Duodenal mucosa (tissue), 2 donors: ENCODE measurements at regions not wholly inside any gene's neighbourhood (a gene's known extent, or its start where the extent isn't known, plus 50 kb on each side); places are given as distances from the start of the nearest gene placed in this dataset.

ENCODE experiments used
- H3K27ac ChIP-seq: one replicate; pipeline ENCODE4 v1.7.0; 2013; ENCODE audit warnings: low read depth, low read length
- H3K27me3 ChIP-seq, 2 donors: one replicate each; pipeline ENCODE4 v1.7.0; 2013; ENCODE audit warnings: low read length in 2 of 2, control low read depth in 1 of 2; ENCODE audit not compliant: insufficient read depth in 2 of 2, control insufficient read depth in 1 of 2
- H3K36me3 ChIP-seq, 2 donors: one replicate each; pipeline ENCODE4 v1.7.0; 2013; ENCODE audit warnings: low read length in 2 of 2, control low read depth in 1 of 2; ENCODE audit not compliant: insufficient read depth in 2 of 2, control insufficient read depth in 1 of 2
- H3K4me1 ChIP-seq, 2 donors: one replicate each; pipeline ENCODE4 v1.7.0; 2013; ENCODE audit warnings: low read length in 2 of 2, control low read depth in 1 of 2; ENCODE audit not compliant: insufficient read depth in 2 of 2, control insufficient read depth in 1 of 2
- H3K4me3 ChIP-seq, 2 donors: one replicate each; pipeline ENCODE4 v1.7.0; 2013; ENCODE audit warnings: low read length in 2 of 2, low read depth in 1 of 2
- H3K9ac ChIP-seq, 2 donors: one replicate each; pipeline ENCODE4 v1.7.0; 2013; ENCODE audit warnings: low read length in 2 of 2, low read depth in 1 of 2
- H3K9me3 ChIP-seq, 2 donors: one replicate each; pipeline ENCODE4 v1.7.0; 2013; ENCODE audit warnings: low read length in 2 of 2, control low read depth in 1 of 2; ENCODE audit not compliant: control insufficient read depth in 1 of 2

DNA sequence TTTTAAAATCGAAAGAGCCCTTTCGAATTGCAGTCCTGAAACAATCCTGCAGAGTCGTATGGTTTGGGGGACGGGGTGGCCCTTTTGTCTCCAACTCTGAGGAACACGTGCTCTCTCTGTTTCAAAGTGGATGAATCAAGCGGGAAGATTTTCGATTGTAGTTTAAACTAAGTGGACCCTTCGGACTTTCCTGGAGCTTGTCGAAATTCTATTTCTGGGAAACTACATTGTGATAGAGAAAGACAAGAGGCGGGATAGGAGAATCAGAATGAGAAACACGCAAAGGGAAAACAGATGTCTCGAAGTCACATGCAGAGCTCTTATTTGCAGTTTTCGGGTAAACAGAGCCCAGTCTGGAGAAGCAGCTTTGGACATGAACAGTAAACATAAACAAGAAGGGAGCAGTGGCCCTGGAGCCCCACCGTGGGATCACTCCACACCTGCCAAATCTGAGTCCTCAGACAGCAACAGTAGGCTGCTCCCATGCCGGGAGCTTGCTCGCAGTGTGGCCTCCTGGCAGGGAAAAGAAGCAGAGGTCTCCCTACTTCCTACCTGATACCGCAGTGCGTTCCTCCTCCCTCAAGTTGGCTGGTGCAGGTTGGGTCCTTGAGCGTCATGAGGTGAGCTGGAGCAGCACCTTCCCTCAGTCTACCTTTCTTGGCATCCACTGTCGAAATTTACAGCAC is 202.4 kb downstream of the SLC4A3 start:
- no peak overlapping the region for H3K4me3 ChIP-seq
- H3K9ac ChIP-seq, result no peak overlapping the region

DNA sequence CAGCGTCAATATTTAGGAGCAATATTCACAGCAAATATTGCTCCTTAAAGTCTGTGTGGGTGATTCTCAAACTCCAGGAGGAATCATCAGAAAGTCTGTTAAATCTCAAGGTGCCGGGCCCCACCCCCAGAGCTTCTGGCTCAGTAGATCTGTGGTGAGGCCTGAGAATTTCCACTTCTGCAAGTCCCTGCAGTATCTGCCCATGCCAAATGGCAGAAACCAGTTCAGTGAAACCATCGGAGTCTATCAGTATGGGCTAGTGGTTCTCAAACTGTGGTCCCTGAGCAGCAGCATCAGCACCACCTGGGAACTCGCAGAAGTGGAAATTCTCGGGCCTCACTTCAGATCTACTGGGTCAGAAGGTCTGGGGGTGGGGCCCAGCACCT is 202.9 kb downstream of the SLC4A3 start:
- Histone ChIP-seq H3K27ac (no peak overlapping the region), H3K9me3 (no peaks in the 10 kb centered on the region), H3K9ac (no peak overlapping the region), H3K4me3 (no peak overlapping the region), H3K36me3 (no peaks in the 10 kb centered on the region), H3K27me3 (no peaks in the 10 kb centered on the region), H3K4me1 (no peaks in the 10 kb centered on the region)

More for the DNA sequence above, 202.4 kb downstream of the SLC4A3 start:
- Histone ChIP-seq H3K9me3 (no peaks in the 10 kb centered on the region), H3K4me1 (no peaks in the 10 kb centered on the region), H3K27ac (no peak overlapping the region), H3K27me3 (no peaks in the 10 kb centered on the region), H3K36me3 (no peaks in the 10 kb centered on the region)

GRCh38 chr2:219831957-219832356 is 204.5 kb downstream of the SLC4A3 start:
- H3K4me1 ChIP-seq, result no peaks in the 10 kb centered on the region
- no peaks in the 10 kb centered on the region for H3K27me3 ChIP-seq
- no peak overlapping the region for H3K27ac ChIP-seq
- H3K9ac ChIP-seq, result no peak overlapping the region
- no peak overlapping the region for H3K4me3 ChIP-seq
- no peaks in the 10 kb centered on the region for H3K36me3 ChIP-seq
- H3K9me3 ChIP-seq, result no peaks in the 10 kb centered on the region

DNA sequence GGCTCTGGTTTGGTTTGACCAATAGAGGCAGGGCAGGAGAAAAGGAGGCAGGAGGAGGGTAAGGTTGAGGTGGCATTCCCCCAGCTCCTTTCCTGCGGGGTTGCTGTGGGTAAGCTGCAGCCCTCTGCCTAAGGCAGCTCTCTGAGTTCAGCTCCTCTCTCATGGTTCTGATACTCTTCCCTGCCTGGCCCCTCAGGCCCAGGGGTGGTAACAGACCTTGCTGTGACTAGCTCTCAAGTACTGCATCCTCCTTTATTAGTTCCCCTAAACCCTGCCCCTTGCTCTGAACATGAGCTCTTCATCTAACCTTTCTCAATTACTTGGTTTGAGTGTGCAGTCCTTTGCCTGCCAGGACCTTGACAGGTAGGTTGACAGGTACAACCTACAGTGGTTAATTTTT is 205.5 kb downstream of the SLC4A3 start:
- H3K4me1 ChIP-seq, result no peaks in the 10 kb centered on the region
- H3K9me3 ChIP-seq, result no peaks in the 10 kb centered on the region
- H3K36me3 ChIP-seq, result no peaks in the 10 kb centered on the region
- H3K27ac ChIP-seq, result no peak overlapping the region
- no peaks in the 10 kb centered on the region for H3K27me3 ChIP-seq
- H3K4me3 ChIP-seq, result no peak overlapping the region
- H3K9ac ChIP-seq, result no peak overlapping the region

- Histone ChIP-seq H3K27me3 (no peaks in the 10 kb centered on the region), H3K27ac (no peak overlapping the region), H3K9me3 (no peaks in the 10 kb centered on the region), H3K4me1 (no peaks in the 10 kb centered on the region), H3K36me3 (no peaks in the 10 kb centered on the region), H3K9ac (no peak overlapping the region), H3K4me3 (no peak overlapping the region)
These were observed 208.1 kb downstream of the SLC4A3 start for GRCh38 chr2:219835493-219835892.

GRCh38 chr2:219836647-219837177 is 209.3 kb downstream of the SLC4A3 start:
- H3K9ac ChIP-seq, result no peak overlapping the region
- no peaks in the 10 kb centered on the region for H3K9me3 ChIP-seq
- no peak overlapping the region for H3K4me3 ChIP-seq
- no peaks in the 10 kb centered on the region for H3K36me3 ChIP-seq
- no peaks in the 10 kb centered on the region for H3K27me3 ChIP-seq
- H3K4me1 ChIP-seq, result no peaks in the 10 kb centered on the region
- H3K27ac ChIP-seq, result no peak overlapping the region

DNA sequence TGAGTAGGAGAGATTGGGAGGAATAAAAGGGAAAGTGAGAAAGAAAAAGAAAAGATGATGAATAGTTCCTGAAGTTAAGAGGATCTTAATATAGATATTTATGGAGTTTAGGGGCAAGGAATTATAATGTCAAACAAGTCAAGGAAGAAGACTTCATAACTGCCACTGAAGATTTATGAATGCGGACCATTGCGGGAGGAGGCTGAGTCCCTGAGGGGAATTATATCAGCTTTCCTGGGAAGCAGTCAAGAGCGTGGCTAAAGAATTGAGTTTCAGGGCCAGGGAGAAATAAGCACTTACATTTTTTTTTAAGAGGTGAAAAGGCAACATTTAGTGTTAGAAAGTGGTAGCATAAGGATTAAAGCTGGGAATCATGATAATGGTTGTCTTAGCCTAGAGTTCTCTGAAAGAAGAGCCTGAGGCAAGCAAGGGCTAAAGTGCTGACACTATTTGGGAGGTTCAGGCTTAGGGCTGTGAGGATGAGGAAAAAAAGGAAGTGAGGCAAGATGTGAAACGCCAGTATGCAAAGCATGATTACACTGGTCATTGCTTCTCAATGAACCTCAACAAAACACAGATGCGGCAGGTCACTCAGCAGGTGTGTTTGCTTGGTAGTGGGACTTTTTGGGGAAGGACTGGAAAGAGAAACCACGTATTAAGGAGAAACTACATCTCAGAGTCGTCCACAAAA is 217.1 kb downstream of the SLC4A3 start:
- no peak overlapping the region for H3K27ac ChIP-seq
- no peak overlapping the region for H3K4me3 ChIP-seq
- H3K27me3 ChIP-seq, result no peaks in the 10 kb centered on the region
- H3K36me3 ChIP-seq, result no peaks in the 10 kb centered on the region
- no peaks in the 10 kb centered on the region for H3K9me3 ChIP-seq
- H3K9ac ChIP-seq, result no peak overlapping the region
- no peaks in the 10 kb centered on the region for H3K4me1 ChIP-seq

GRCh38 chr2:219848882-219849281 is 221.5 kb downstream of the SLC4A3 start:
- no peak overlapping the region for H3K9ac ChIP-seq
- no peaks in the 10 kb centered on the region for H3K9me3 ChIP-seq
- H3K27ac ChIP-seq, result no peak overlapping the region
- no peak overlapping the region for H3K4me3 ChIP-seq
- H3K4me1 ChIP-seq, result no peaks in the 10 kb centered on the region
- peaks cover 0 to 3% of the 10 kb centered on the region in 2 donors for H3K27me3 ChIP-seq
- no peaks in the 10 kb centered on the region for H3K36me3 ChIP-seq

DNA sequence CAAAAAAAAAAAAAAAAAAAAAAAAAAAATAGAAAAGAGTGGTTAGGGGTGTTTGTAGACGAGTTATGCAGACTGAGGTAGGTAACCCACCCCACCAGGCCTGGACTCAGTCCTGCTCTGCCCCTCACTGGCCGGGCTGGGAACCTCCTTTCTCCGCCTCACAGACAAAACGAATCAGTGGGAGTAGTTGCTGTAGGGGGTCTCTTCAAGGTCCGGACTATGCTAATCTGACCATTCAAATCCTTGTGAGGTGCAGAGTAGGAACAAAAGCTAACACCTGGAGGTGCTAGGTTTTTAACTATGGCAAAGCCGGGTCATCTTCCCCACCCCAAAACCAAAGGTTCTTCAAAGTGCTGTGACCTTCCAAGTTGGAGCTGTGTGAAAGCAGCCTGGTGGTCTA is 223.7 kb downstream of the SLC4A3 start:
- Histone ChIP-seq H3K9me3 (no peaks in the 10 kb centered on the region), H3K36me3 (no peaks in the 10 kb centered on the region), H3K4me1 (no peaks in the 10 kb centered on the region), H3K27ac (no peak overlapping the region), H3K27me3 (peaks cover 0 to 4% of the 10 kb centered on the region in 2 donors), H3K4me3 (no peak overlapping the region), H3K9ac (no peak overlapping the region)

DNA sequence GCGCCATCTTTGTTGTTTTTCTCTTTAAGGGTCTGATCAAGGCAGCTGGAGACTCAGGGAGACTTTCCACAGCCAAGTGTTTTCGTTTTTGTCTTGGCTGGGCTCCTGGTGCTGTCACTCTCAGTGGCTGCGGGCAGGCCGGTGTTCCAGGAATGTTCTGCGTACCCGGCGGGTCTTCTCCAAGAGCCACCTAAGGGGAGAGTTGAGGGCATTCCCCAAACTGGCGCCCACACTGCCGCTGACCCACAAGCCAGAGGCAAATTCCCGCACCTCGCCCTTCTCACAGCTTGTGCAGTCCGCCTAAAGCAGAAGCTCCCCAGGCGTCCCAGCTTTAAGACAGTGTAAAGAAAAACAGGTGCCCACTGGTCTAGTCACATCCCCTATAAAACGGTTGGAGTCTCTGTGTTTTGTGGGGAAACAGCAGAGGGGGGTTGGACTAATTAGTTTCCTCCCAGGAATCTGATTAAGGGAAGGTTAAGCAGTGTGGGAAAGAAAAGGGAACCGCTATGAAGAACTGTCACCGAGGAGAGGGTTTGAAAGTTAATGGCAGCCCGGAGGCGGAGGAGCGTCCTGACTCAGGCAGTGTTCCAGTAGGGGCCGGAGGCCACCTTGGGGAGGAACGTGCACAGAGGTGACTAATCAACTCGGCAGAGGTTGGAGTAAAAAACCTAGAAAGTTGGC is 224.5 kb downstream of the SLC4A3 start:
- no peaks in the 10 kb centered on the region for H3K9me3 ChIP-seq
- H3K27me3 ChIP-seq, result peaks cover 0 to 4% of the 10 kb centered on the region in 2 donors
- no peak overlapping the region for H3K27ac ChIP-seq
- H3K9ac ChIP-seq, result no peak overlapping the region
- no peak overlapping the region for H3K4me3 ChIP-seq
- H3K4me1 ChIP-seq, result no peaks in the 10 kb centered on the region
- no peaks in the 10 kb centered on the region for H3K36me3 ChIP-seq
